H1 (cell line): ENCODE measurements at regions not wholly inside any gene's neighbourhood (a gene's known extent, or its start where the extent isn't known, plus 50 kb on each side); places are given as distances from the start of the nearest gene placed in this dataset.

Experiments
- CTCF ChIA-PET: fragments of 300-600 bp; sonication (Branson Sonifier 250); formaldehyde crosslinking; loops from one replicate; lab custom pipeline; 2021; ENCODE audit not compliant: partially characterized antibody; lab: Charles Lee
- POLR2A ChIA-PET: fragments of 300-600 bp; sonication (Branson Sonifier 250); formaldehyde crosslinking; loops from one replicate; lab custom pipeline; 2021; ENCODE audit warnings: inconsistent platforms; ENCODE audit not compliant: partially characterized antibody; lab: Charles Lee
- DNase-seq, 2 experiments: peaks; one replicate each; pipeline versions ENCODE4 v3.0.0 to v3.0.0-alpha.2; 2010 to 2022; ENCODE audit warnings: low spot score in 2 of 2, low read depth in 1 of 2, mixed read lengths in 1 of 2
- FAIRE-seq: peaks from 2 replicates; lab custom pipeline; 2011; peaks lifted over from hg19 to GRCh38; lab: Jason Lieb, UNC
- H2AFZ ChIP-seq: 2 replicates; pipeline ENCODE4 v1.8.1; 2012; ENCODE audit warnings: low read length, inconsistent platforms
- H2AK5ac ChIP-seq: 2 replicates; pipeline ENCODE4 v1.6.1; 2013; ENCODE audit warnings: low read depth, low read length
- H2BK120ac ChIP-seq: replicated peaks from 2 replicates; pipeline ENCODE3; 2013; ENCODE audit warnings: low read depth, low read length, inconsistent platforms
- H2BK12ac ChIP-seq: 2 replicates; pipeline ENCODE4 v1.6.1; 2013; ENCODE audit warnings: low read depth, low read length
- H2BK15ac ChIP-seq: 2 replicates; pipeline ENCODE4 v1.6.1; 2013; ENCODE audit warnings: low read length
- H2BK20ac ChIP-seq: 2 replicates; pipeline ENCODE4 v1.6.1; 2013; ENCODE audit warnings: low read length
- H2BK5ac ChIP-seq: 2 replicates; pipeline ENCODE4 v1.6.1; 2013; ENCODE audit warnings: low read depth, low read length
- H3K14ac ChIP-seq: 2 replicates; pipeline ENCODE4 v1.6.1; 2013; ENCODE audit warnings: inconsistent platforms; ENCODE audit not compliant: insufficient read length
- H3K18ac ChIP-seq: 2 replicates; pipeline ENCODE4 v1.6.1; 2013; ENCODE audit warnings: low read length; ENCODE audit errors: extremely low read depth
- H3K23ac ChIP-seq: 2 replicates; pipeline ENCODE4 v1.6.1; 2013; ENCODE audit warnings: inconsistent platforms; ENCODE audit not compliant: insufficient read length
- H3K23me2 ChIP-seq: 2 replicates; pipeline ENCODE4 v1.6.1; 2013; ENCODE audit warnings: low read depth, low read length
- H3K27ac ChIP-seq: 2 replicates; pipeline ENCODE4 v1.6.1; 2011; ENCODE audit warnings: low read depth, low read length, inconsistent platforms
- H3K27me3 ChIP-seq, 4 experiments: replicated peaks in 1 of 4; 1 replicate in 1 of 4; 2 replicates in 3 of 4; pipeline versions ENCODE4 v1.6.1 to v1.8.1; 2011 to 2013; ENCODE audit warnings: low read length in 3 of 4, mild to moderate bottlenecking in 3 of 4, inconsistent platforms in 2 of 4, mixed read lengths in 2 of 4, moderate library complexity in 1 of 4; ENCODE audit not compliant: control insufficient read depth in 3 of 4, insufficient read depth in 3 of 4; ENCODE audit errors: extremely low read depth in 1 of 4
- H3K36me3 ChIP-seq, 4 experiments: 2 replicates each; pipeline versions ENCODE4 v1.6.1 to v1.8.1; 2011 to 2013; ENCODE audit warnings: mild to moderate bottlenecking in 4 of 4, low read length in 3 of 4, moderate library complexity in 2 of 4, control low read depth in 1 of 4, inconsistent platforms in 1 of 4; ENCODE audit not compliant: insufficient read depth in 4 of 4, control insufficient read depth in 2 of 4
- H3K4ac ChIP-seq: replicated peaks from 2 replicates; pipeline ENCODE3; 2013; ENCODE audit warnings: low read length, low read depth, mixed read lengths, inconsistent platforms; ENCODE audit not compliant: insufficient read length
- H3K4me1 ChIP-seq, 4 experiments: replicated peaks in 1 of 4; 1 replicate in 1 of 4; 2 replicates in 3 of 4; pipeline versions ENCODE4 v1.6.1 to v1.8.1; 2011 to 2013; ENCODE audit warnings: low read length in 3 of 4, inconsistent platforms in 2 of 4, mixed read lengths in 1 of 4; ENCODE audit not compliant: insufficient read depth in 4 of 4, control insufficient read depth in 3 of 4
- H3K4me2 ChIP-seq, 2 experiments: 2 replicates each; pipeline versions ENCODE4 v1.6.1 to v1.8.1; 2011 to 2013; ENCODE audit warnings: low read depth in 2 of 2, low read length in 2 of 2, control low read depth in 1 of 2, inconsistent platforms in 1 of 2, mild to moderate bottlenecking in 1 of 2; ENCODE audit not compliant: insufficient read depth in 1 of 2
- H3K4me3 ChIP-seq, 4 experiments: fragments of 200-600, 300-600 bp in 1 of 4; sonication (generic), shearing (Covaris generic), sonication (Bioruptor Twin) in 1 of 4; 2 replicates each; pipeline versions ENCODE4 v1.5.1 to v1.8.1; 2011 to 2016; ENCODE audit warnings: low read length in 4 of 4, low read depth in 3 of 4, control low read depth in 2 of 4, inconsistent platforms in 2 of 4, mild to moderate bottlenecking in 2 of 4, mixed read lengths in 1 of 4, moderate library complexity in 1 of 4; ENCODE audit not compliant: insufficient read depth in 2 of 4; ENCODE audit errors: extremely low read depth in 1 of 4
- H3K56ac ChIP-seq: replicated peaks from 2 replicates; pipeline ENCODE3; 2013; ENCODE audit warnings: low read depth, mild to moderate bottlenecking, mixed read lengths, low read length, inconsistent platforms; ENCODE audit not compliant: insufficient read length
- H3K79me1 ChIP-seq: 2 replicates; pipeline ENCODE4 v1.6.1; 2013; ENCODE audit warnings: low read depth, low read length, control low read depth
- H3K79me2 ChIP-seq, 2 experiments: 2 replicates each; pipeline versions ENCODE4 v1.6.1 to v1.8.1; 2012 to 2013; ENCODE audit warnings: low read length in 2 of 2, mild to moderate bottlenecking in 2 of 2, inconsistent platforms in 1 of 2; ENCODE audit not compliant: insufficient read depth in 2 of 2, control insufficient read depth in 1 of 2
- H3K9ac ChIP-seq, 4 experiments: replicated peaks in 1 of 4; 1 replicate in 1 of 4; 2 replicates in 3 of 4; pipeline versions ENCODE4 v1.6.1 to v1.8.1; 2011 to 2013; ENCODE audit warnings: low read depth in 3 of 4, low read length in 3 of 4, control low read depth in 2 of 4, mild to moderate bottlenecking in 2 of 4, moderate library complexity in 2 of 4, inconsistent platforms in 1 of 4; ENCODE audit errors: extremely low read depth in 1 of 4
- H3K9me3 ChIP-seq, 2 experiments: 2 replicates each; pipeline versions ENCODE4 v1.6.1 to v1.8.1; 2012 to 2013; ENCODE audit warnings: mild to moderate bottlenecking in 2 of 2, moderate library complexity in 2 of 2, control low read depth in 1 of 2, inconsistent platforms in 1 of 2, low read depth in 1 of 2, low read length in 1 of 2, mixed read lengths in 1 of 2; ENCODE audit not compliant: insufficient read depth in 2 of 2
- H4K20me1 ChIP-seq, 2 experiments: replicated peaks in 1 of 2; 2 replicates each; pipeline versions ENCODE3 to v1.8.1; 2011 to 2013; ENCODE audit warnings: inconsistent platforms in 2 of 2, low read length in 2 of 2, mild to moderate bottlenecking in 1 of 2; ENCODE audit not compliant: insufficient read depth in 2 of 2, control insufficient read depth in 1 of 2
- H4K5ac ChIP-seq: 2 replicates; pipeline ENCODE4 v1.6.1; 2013; ENCODE audit warnings: low read length, low read depth, mixed read lengths, inconsistent platforms; ENCODE audit not compliant: insufficient read length
- H4K8ac ChIP-seq: 2 replicates; pipeline ENCODE4 v1.8.0; 2013; ENCODE audit warnings: mild to moderate bottlenecking, moderate library complexity, low read length, inconsistent platforms; ENCODE audit not compliant: insufficient read depth; ENCODE audit errors: extremely low read depth
- H4K91ac ChIP-seq: replicated peaks from 2 replicates; pipeline ENCODE3; 2013; ENCODE audit warnings: low read length, mixed read lengths, inconsistent platforms; ENCODE audit not compliant: insufficient read length
- ATF2 ChIP-seq: IDR thresholded peaks from 2 replicates; pipeline ENCODE4 v1.6.1; 2012; ENCODE audit warnings: low read length, inconsistent platforms
- E2F6 ChIP-seq: IDR thresholded peaks from 2 replicates; pipeline ENCODE4 v1.6.1; 2012; ENCODE audit warnings: inconsistent platforms
- EGR1 ChIP-seq: IDR thresholded peaks from 2 replicates; pipeline ENCODE4 v1.6.1; 2011; ENCODE audit warnings: low read depth, low read length, borderline replicate concordance
- KDM1A ChIP-seq: fragments of 200-600, 300-600 bp; sonication (generic); IDR thresholded peaks from 2 replicates; pipeline ENCODE4 v1.7.1; 2016; ENCODE audit warnings: mild to moderate bottlenecking, low read length, borderline replicate concordance
- MAX ChIP-seq: IDR thresholded peaks from 2 replicates; pipeline ENCODE4 v1.6.1; 2012; ENCODE audit warnings: inconsistent platforms
- NANOG ChIP-seq: IDR thresholded peaks from 2 replicates; pipeline ENCODE4 v1.6.1; 2011; ENCODE audit warnings: low read length, low read depth, mild to moderate bottlenecking, inconsistent platforms; ENCODE audit not compliant: insufficient read depth, poor library complexity, severe bottlenecking
- POLR2A ChIP-seq, 2 experiments: IDR thresholded peaks; 1 replicate in 1 of 2; 2 replicates in 1 of 2; pipeline ENCODE4 v1.6.1; 2011; ENCODE audit warnings: low read depth in 2 of 2, low read length in 2 of 2, mild to moderate bottlenecking in 2 of 2; ENCODE audit errors: control extremely low read depth in 1 of 2
- RAD21 ChIP-seq, 2 experiments: IDR thresholded peaks in 1 of 2; conservative IDR thresholded peaks in 1 of 2; 2 replicates each; pipeline ENCODE4 v1.6.1; 2011; ENCODE audit warnings: low read depth in 2 of 2, low read length in 2 of 2, improper control_type of control experiment in 1 of 2, inconsistent platforms in 1 of 2, mild to moderate bottlenecking in 1 of 2, moderate library complexity in 1 of 2
- RXRA ChIP-seq: IDR thresholded peaks from 2 replicates; pipeline ENCODE4 v1.6.1; 2011; ENCODE audit warnings: low read depth, mild to moderate bottlenecking, low read length, moderate library complexity; ENCODE audit not compliant: insufficient read depth
- SIN3A ChIP-seq, 2 experiments: IDR thresholded peaks in 1 of 2; conservative IDR thresholded peaks in 1 of 2; 2 replicates each; pipeline ENCODE4 v1.6.1; 2011 to 2012; ENCODE audit warnings: low read length in 2 of 2, improper control_type of control experiment in 1 of 2, low read depth in 1 of 2, mild to moderate bottlenecking in 1 of 2
- TCF12 ChIP-seq: IDR thresholded peaks from 2 replicates; pipeline ENCODE4 v1.6.1; 2011; ENCODE audit warnings: low read depth, mild to moderate bottlenecking, low read length
- YY1 ChIP-seq: IDR thresholded peaks from 2 replicates; pipeline ENCODE4 v1.6.1; 2011; ENCODE audit warnings: low read depth, mild to moderate bottlenecking, low read length
- ZNF274 ChIP-seq: IDR thresholded peaks from 2 replicates; pipeline ENCODE4 v1.7.0; 2012; ENCODE audit warnings: low read length, borderline replicate concordance; ENCODE audit errors: extremely low read depth

- H3K14ac ChIP-seq, result no peak overlapping the region
- POLR2A ChIA-PET, result no interaction called here
- TF ChIP-seq ATF2 (no peak), NANOG (no peak), POLR2A (IDR thresholded peaks at IDR 0.05; ENCODE audit: control extremely low read depth in 1 of 2, low read depth in 2 of 2, low read length in 2 of 2) (no peak), YY1 (no peak), MAX (no peak), ZNF274 (no peak), TCF12 (no peak), EGR1 (no peak), SIN3A (conservative IDR thresholded peaks at IDR 0.05 in 1 of 2, IDR thresholded peaks at IDR 0.05 in 1 of 2; ENCODE audit: low read depth in 1 of 2, low read length in 2 of 2) (no peak), E2F6 (no peak), RXRA (no peak), KDM1A (no peak), RAD21 (IDR thresholded peaks at IDR 0.05 in 1 of 2, conservative IDR thresholded peaks at IDR 0.05 in 1 of 2; ENCODE audit: low read depth in 2 of 2, low read length in 2 of 2) (no peak)
Measured at GRCh38 chr12:41907550-41907949, 237.1 kb downstream of the GXYLT1 start.

More at GRCh38 chr12:41907550-41907949, 237.1 kb downstream of the GXYLT1 start:
- Histone ChIP-seq H3K27me3 (no peaks in the 10 kb centered on the region), H3K18ac (no peak overlapping the region), H2BK20ac (no peak overlapping the region), H3K36me3 (no peaks in the 10 kb centered on the region), H3K4ac (no peak overlapping the region), H3K9ac (no peak overlapping the region), H4K20me1 (no peaks in the 10 kb centered on the region), H2AK5ac (no peak overlapping the region), H2BK120ac (no peak overlapping the region), H4K5ac (no peak overlapping the region), H4K8ac (no peak overlapping the region), H2BK15ac (no peak overlapping the region), H4K91ac (no peak overlapping the region), H2BK5ac (no peak overlapping the region), H3K79me1 (no peaks in the 10 kb centered on the region), H2BK12ac (no peak overlapping the region), H3K56ac (no peak overlapping the region), H3K4me1 (peaks cover 1 to 13% (median 8%) of the 10 kb centered on the region in 4 experiments; a peak in 5 of 7 replicates), H3K9me3 (no peaks in the 10 kb centered on the region), H3K4me2 (no peak overlapping the region), H3K79me2 (no peaks in the 10 kb centered on the region), H3K23me2 (no peaks in the 10 kb centered on the region), H3K27ac (no peak overlapping the region), H3K23ac (no peak overlapping the region), H2AFZ (no peak overlapping the region), H3K4me3 (no peak overlapping the region)
- no peak for DNase-seq
- no peak for FAIRE-seq
- CTCF ChIA-PET, result no interaction called here
